ENCODE measurements at regions not wholly inside any gene's neighbourhood (a gene's known extent, or its start where the extent isn't known, plus 50 kb on each side); places are given as distances from the start of the nearest gene placed in this dataset.

- TF ChIP-seq CTCF (IDR thresholded peaks at IDR 0.05 in 2 of 3, conservative IDR thresholded peaks at IDR 0.05 in 1 of 3; ENCODE audit: control insufficient read depth in 2 of 3, extremely low read depth in 1 of 3, insufficient read depth in 1 of 3, low read depth in 3 of 3, low read length in 3 of 3) (no peak), SP1 (IDR thresholded peaks at IDR 0.05; ENCODE audit: low read depth, low read length) (no peak), EZH2 (IDR thresholded peaks at IDR 0.05; ENCODE audit: borderline replicate concordance, control insufficient read depth, low read depth, low read length) (no peak), ZNF274 (IDR thresholded peaks at IDR 0.05; ENCODE audit: insufficient read depth, insufficient read length) (no peak), POLR2A (IDR thresholded peaks at IDR 0.05; ENCODE audit: low read depth, low read length) (no peak), ELK1 (IDR thresholded peaks at IDR 0.05; ENCODE audit: low read depth, low read length) (no peak)
- TF ChIP-seq, protein P1, sequence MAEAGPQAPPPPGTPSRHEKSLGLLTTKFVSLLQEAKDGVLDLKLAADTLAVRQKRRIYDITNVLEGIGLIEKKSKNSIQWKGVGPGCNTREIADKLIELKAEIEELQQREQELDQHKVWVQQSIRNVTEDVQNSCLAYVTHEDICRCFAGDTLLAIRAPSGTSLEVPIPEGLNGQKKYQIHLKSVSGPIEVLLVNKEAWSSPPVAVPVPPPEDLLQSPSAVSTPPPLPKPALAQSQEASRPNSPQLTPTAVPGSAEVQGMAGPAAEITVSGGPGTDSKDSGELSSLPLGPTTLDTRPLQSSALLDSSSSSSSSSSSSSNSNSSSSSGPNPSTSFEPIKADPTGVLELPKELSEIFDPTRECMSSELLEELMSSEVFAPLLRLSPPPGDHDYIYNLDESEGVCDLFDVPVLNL (IDR thresholded peaks at IDR 0.05; ENCODE audit: low read depth, low read length): no peak
Observed at GRCh38 chr6:48417927-48418326, 306.9 kb upstream of the PTCHD4 start.

Data from GM12878 (cell line).